ENCODE measurements at regions not wholly inside any gene's neighbourhood (a gene's known extent, or its start where the extent isn't known, plus 50 kb on each side); places are given as distances from the start of the nearest gene placed in this dataset.

- TF ChIP-seq EZH2phosphoT487 (IDR thresholded peaks at IDR 0.05; ENCODE audit: insufficient read depth, low read depth) (no peak), EZH2 (IDR thresholded peaks at IDR 0.05; ENCODE audit: insufficient read depth, poor library complexity, severe bottlenecking) (no peak)
These were observed 526.6 kb downstream of the ZNF33B start for GRCh38 chr10:42111661-42112330.

All from GM23248 (cell line).